ENCODE measurements at regions not wholly inside any gene's neighbourhood (a gene's known extent, or its start where the extent isn't known, plus 50 kb on each side); places are given as distances from the start of the nearest gene placed in this dataset.

DNA sequence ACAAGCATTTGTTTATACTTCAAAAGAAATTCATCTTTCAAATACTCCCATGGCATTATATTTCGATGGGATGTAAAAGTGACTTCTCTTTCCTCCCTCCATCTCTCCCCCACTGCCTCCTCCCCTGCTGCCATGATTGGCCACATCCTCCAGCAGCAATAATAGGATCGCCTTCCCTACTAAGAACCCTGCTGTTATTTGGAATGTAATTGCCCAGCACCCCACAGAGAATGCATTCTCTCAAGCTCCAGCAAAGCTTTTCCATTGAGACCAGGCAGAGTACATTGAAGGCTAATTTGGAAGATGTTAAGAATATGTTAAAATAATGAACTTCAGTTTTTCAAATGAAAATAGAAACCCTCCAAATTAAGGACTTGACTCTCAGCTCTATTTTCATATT, 375.4 kb upstream of the ACVR2A start:
- no peak for DNase-seq

DNA sequence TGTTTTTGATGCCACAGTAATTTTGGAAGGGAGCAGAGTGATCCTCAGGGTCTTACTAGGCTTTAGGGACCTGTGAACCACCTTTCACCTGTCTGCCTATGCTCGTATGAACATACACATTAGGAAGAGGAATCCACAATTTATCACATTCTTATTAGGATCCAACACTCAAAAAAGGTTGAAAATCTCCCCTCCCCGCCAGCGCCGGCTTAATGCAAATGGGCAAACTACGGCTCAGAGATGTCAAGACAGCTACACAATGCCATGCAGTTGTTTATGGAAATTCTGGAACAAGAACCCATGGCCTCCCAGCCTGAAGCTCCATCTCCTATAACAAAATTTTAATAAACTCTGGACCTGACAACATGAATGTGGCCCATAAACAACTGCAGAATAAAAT, 375.9 kb upstream of the ACVR2A start:
- no peak for DNase-seq

DNA sequence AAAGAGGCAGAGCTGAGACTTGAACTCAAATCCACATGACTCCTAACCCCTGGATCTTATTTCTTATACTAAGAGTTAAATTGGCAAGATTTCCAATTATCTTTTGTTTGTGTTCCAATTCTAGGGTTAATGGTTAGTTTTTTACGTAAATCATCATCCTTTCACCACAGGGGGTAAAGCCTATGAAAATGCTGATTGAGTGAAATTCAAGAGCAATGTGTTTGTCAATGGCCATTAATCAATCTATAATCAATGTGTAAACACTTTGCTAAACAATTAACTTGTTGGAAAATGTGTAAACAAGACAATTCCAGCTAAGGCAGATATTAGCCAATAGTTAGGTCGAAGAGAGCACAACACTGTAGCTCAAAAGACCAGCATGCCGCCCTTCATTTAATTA, 376.5 kb upstream of the ACVR2A start:
- DNase-seq: no peak

DNA sequence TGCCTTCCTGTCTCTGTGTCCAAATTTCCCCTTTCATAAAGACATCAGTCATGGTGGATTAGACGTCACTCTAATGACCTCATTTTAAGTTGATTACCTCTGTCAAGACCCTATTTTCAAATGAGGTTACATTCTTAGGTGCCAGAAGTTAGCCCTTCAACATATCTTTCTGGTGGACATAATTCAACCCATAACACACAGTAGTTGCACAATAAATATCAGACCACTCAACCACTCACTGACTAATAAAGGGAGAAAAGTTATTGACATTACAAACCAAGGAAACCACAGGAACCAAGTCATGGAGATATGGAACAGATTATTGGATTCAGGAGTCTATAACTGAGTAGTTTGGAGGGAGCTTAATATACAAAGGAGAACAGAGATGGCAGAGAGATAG, 377.4 kb upstream of the ACVR2A start:
- DNase-seq: no peak

DNA sequence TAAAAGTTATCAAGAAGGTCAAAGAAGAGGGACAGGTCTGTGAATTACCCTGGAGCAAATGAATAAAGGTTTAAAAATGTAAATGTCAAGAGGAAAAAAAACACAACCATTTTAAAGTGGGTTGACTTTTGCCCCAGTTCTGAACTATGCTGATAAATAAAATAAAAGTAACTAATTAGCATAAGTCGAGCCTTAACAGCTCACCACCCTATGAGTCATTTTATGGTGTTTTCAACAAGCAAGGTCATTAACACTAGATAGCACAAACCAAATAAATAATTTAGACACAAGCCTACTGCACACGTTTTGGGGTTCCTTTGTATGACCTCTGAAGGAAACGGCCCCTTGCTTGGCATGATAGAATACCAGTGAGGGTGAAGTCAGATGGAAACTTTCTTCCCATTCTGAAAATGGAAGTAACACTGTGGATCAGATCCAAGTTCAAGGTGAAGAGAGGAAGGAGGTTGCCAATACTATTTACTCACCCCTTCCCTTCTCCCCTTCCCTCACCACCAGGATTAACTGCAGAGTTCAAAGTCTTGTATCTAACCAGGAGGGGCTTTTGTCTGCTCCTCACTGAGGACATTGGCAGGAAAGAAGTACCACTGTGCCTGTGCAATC, 380.0 kb upstream of the ACVR2A start:
- DNase-seq: no peak

GRCh38 chr2:147463881-147464520, 380.8 kb upstream of the ACVR2A start:
- DNase-seq: no peak

GRCh38 chr2:147460155-147460554, 384.7 kb upstream of the ACVR2A start:
- no peak for DNase-seq

DNA sequence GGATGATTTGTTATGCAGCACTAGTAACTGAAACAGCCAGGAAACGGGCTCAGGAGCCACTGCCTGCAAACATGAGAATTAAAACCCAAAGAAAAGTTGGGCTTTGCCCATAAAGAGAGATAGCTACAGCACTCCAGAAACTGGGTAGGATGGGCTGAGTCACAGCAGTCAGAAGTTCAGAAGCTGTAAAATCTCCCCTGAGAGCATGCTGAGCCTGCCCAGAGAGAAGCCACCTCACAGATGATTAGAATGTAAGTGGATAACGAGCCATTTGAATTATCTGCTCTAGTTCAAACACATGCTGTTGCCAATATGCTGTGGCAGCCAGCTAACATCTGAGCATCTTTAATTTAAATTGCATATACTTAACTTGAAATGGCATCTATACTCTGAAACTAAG, 388.1 kb upstream of the ACVR2A start:
- DNase-seq: no peak

DNA sequence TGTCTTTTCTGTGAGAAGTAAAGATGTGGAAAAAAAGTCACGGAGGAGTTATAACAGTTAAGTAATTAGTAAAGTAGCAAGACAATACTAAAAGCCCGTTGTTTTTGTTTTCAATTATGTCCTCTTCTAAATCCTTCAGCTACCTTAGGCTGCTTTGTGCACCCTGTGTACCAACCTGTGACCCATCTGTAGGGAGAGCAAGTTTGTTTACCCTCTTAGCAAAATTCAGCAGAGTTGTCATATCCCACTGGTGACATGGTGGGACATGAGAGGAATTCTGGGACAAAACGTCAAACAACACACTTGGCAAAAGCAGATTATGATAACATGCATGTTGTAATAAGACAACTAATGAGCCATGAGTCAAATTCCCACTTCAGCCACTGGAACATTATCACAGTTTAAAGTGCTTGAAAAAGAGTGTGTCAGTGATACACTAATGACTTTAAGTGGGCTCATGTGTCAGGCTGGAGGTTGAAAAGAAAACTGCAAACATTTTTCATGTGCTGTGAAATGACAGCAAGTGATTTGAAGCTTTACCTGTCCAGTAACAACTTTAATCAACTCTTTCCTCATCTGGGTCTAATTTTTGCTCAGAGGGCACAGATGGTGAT, 392.8 kb upstream of the ACVR2A start:
- DNase-seq: no peak

DNA sequence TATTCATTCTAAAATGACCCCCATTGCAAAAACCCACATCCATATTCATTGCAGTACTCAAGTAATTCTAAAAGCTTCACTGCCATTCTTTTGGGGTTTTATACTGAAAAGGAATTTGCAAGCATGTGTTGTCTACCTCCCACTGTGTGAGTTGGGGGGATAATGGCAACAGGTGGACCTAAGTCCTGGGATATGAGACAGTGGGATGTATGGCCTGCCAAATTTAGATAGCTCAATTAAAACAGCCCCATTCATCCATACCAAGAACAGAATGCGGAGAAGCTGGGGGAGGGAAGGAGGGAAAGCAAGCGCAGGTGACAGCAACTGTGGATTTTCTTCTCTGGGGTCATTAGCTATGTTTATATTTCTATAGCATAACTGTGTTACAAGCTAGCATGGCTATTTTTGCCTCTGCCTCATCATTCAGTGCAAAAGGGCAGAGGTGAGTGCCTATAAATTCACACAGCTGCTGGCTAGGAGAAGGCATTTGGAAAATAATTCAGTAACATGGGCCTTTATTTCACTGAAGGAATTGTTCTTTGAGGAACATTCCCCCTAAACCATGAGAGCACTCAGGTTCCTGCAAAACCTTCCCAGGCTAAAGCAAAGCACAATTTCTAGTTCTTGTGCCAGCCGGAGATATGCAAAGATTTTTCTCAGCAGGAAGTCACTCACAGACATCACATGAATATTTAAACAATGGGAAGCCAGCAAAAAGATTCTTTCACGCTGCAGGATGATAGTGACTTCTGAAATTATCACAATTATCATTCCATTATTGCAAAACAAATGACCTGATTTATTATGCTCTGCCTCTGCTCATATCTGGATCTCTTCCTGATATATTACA, 393.9 kb upstream of the ACVR2A start:
- DNase-seq: no peak

DNA sequence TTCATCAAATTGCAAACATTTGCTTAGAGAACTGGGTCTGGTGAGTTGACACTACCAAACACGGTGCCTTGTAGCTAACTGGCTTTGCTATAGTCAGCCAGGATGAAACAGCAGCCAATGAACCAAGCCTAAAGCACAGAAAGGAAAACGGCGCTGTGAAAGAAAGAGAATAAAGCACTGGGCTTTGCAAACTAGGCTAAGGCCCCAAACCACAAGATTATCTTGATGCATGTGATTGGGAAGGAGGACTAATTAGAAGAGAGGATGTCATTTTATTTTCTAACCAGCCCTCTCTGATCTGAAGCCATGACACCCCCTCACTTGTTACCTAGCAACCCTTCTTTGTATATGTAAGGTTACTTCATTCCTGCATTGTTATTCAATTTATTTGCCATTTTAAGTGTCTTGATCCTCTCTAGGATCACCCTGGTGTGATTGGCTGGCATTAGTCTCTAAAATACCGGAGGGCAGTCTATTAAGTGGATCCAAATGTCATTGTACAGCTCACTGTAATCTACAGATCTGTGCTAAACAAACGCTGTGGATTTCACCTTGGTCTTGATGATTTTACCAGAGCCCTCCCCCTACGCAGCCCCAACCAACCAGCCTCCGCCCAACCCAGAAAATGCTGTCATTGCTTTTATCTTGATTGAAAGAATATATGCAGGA, 395.4 kb upstream of the ACVR2A start:
- peak in 3 of 58 donors; percentile 6 to 37 (median 8) for DNase-seq

DNA sequence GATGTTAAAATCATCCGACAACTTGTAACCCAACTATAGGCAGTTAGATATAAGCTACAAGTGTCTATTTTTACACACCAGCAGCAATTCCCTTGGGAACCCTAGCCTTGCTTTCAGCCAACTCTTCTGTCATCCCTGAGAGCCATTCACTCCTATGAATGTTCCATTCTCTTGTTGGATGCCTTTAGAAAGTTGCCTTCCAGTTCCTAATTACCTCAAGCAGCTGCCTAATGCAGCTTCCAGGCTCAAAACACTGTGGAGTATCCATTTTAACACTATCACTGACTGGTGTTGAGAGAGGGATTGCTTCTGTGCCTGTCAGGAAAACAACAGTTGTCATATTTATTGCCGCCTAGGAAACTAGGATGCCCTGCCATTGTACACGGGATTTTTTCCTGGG, 402.0 kb upstream of the ACVR2A start:
- DNase-seq: no peak

GRCh38 chr2:147441182-147441581, 403.6 kb upstream of the ACVR2A start:
- DNase-seq: no peak

DNA sequence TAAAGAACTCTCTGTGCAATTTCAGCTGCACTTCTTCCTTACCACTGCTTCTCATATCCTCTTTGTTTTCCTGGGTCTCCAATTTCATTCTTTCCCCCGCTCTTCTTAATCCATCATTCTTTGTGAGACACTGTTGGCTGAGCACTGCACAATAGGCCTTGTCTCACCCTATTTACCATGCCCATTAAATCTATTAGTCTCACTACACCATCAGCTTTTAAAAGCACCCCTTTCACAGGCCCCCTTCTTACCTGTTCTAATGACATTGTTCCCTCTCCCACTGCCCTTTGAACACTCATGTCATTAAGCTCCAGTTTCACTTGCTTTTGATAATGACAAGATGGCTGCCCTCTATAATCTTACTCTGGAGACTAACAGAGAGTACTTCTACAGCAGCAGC, 404.1 kb upstream of the ACVR2A start:
- DNase-seq: no peak

DNA sequence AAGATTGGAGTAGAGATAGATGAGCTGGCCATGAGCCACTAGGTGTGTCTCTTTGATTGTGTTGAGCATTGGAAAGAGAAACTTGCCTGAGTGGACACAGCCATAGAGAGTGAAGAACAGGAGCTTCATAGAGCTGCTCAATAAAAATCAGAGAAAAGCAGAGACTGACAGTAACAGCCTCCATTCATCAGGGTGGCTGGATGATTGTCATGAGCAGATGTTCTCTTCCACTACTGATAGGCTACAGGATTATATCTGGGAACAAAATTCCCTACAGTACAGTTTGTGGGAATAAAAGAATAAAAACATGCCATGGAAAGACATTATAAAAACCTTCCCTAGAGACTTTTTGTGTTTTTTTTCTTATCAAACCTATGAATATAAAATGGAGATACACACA, 404.8 kb upstream of the ACVR2A start:
- no peak for DNase-seq

GRCh38 chr2:147438882-147439281, 405.9 kb upstream of the ACVR2A start:
- DNase-seq: no peak

DNA sequence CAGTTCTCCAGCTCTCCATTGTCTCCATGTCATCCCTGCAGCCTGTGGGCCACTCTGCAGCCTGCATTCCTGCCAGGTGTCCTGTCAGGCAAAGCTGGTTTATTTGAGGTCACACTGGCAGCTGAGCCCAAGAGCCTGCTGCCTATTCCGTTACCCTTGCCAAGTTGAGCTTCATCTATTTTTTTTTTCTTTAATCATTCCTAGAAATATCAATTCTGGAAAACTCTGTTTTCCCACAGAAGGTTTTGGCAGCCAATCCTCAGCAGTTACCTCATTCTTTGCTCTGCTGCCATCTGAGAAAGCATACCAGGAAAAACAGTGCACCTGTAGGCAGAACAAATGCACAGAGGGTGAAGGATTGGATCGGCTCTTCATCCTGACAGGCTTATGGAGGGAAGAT, 411.0 kb upstream of the ACVR2A start:
- no peak for DNase-seq

GRCh38 chr2:147430408-147430807, 414.4 kb upstream of the ACVR2A start:
- no peak for DNase-seq

- DNase-seq: no peak
Observed at GRCh38 chr2:147428120-147428747, 416.6 kb upstream of the ACVR2A start.

- no peak for DNase-seq
Observed at GRCh38 chr2:147425437-147426029, 419.3 kb upstream of the ACVR2A start.

- no peak for DNase-seq
Observed at GRCh38 chr2:147424766-147425165, 420.1 kb upstream of the ACVR2A start.

All from anterior cingulate cortex (tissue), 58 donors.